NCI-H2196 treated with DMSO at 0.1 percent for 48 hours (cell line): ENCODE measurements at regions not wholly inside any gene's neighbourhood (a gene's known extent, or its start where the extent isn't known, plus 50 kb on each side); places are given as distances from the start of the nearest gene placed in this dataset.

Source experiments
- DNase-seq: peaks from one replicate; lab custom pipeline; 2025; ENCODE audit not compliant: unreplicated experiment; lab: John Stamatoyannopoulos, UW

- no peak for DNase-seq
Observed at GRCh38 chr2:217722883-217723472, 279.8 kb downstream of the TNS1 start.

- no peak for DNase-seq
Observed at GRCh38 chr2:217717646-217718045, 285.1 kb downstream of the TNS1 start.

GRCh38 chr2:217715484-217715883, 287.3 kb downstream of the TNS1 start:
- no peak for DNase-seq

- DNase-seq = no peak
Observed at GRCh38 chr2:217714287-217714751, 288.5 kb downstream of the TNS1 start.

- peak; percentile 62 for DNase-seq
Observed at GRCh38 chr2:217713395-217714286, 289.2 kb downstream of the TNS1 start.

GRCh38 chr2:217712431-217712830, 290.4 kb downstream of the TNS1 start:
- no peak for DNase-seq

GRCh38 chr2:217711188-217711587, 291.6 kb downstream of the TNS1 start:
- no peak for DNase-seq

- DNase-seq = no peak
Observed at GRCh38 chr2:217710211-217710765, 292.5 kb downstream of the TNS1 start.

- DNase-seq = no peak
Observed at GRCh38 chr2:217709478-217710210, 293.2 kb downstream of the TNS1 start.

GRCh38 chr2:217707131-217707611, 295.6 kb downstream of the TNS1 start:
- DNase-seq = no peak

- no peak for DNase-seq
Observed at GRCh38 chr2:217706513-217706912, 296.3 kb downstream of the TNS1 start.

GRCh38 chr2:217706095-217706494, 296.7 kb downstream of the TNS1 start:
- no peak for DNase-seq

- no peak for DNase-seq
Observed at GRCh38 chr2:217705461-217705860, 297.3 kb downstream of the TNS1 start.

GRCh38 chr2:217703999-217704398, 298.8 kb downstream of the TNS1 start:
- no peak for DNase-seq

- no peak for DNase-seq
Observed at GRCh38 chr2:217703102-217703501, 299.7 kb downstream of the TNS1 start.

- DNase-seq = no peak
Observed at GRCh38 chr2:217701622-217702021, 301.2 kb downstream of the TNS1 start.

GRCh38 chr2:217698691-217699090, 304.1 kb downstream of the TNS1 start:
- no peak for DNase-seq

- DNase-seq = no peak
Observed at GRCh38 chr2:217695033-217695520, 307.7 kb downstream of the TNS1 start.

GRCh38 chr2:217694291-217694690, 308.5 kb downstream of the TNS1 start:
- no peak for DNase-seq

- DNase-seq = no peak
Observed at GRCh38 chr2:217693363-217693762, 309.4 kb downstream of the TNS1 start.
